CD4-positive, CD25-positive, alpha-beta regulatory T cell (primary cell): ENCODE measurements at regions not wholly inside any gene's neighbourhood (a gene's known extent, or its start where the extent isn't known, plus 50 kb on each side); places are given as distances from the start of the nearest gene placed in this dataset.
"Not testable (repeated sequence)": the region's sequence is repeated elsewhere in the genome, so short reads cannot be mapped to it uniquely, and the experiment has no call there.

Experiments
- ATAC-seq, 2 donors: fragments of 150-1000 bp; cut with Tn5 transposase; one replicate each; pipeline ENCODE4 v1.10.0; 2021; ENCODE audit warnings: low read depth in 2 of 2, moderate number of reproducible peaks in 2 of 2, moderate library complexity in 1 of 2
- DNase-seq, 3 donors: peaks; one replicate each; pipeline versions ENCODE4 v3.0.0 to v3.0.0-alpha.2; 2012 to 2022; ENCODE audit warnings: mixed read lengths in 1 of 3
- H3K27ac ChIP-seq: one replicate; pipeline ENCODE4 v1.7.0; 2013; ENCODE audit warnings: mild to moderate bottlenecking, low read length; ENCODE audit not compliant: insufficient read depth, poor library complexity, severe bottlenecking
- H3K27me3 ChIP-seq: one replicate; pipeline ENCODE4 v1.7.0; 2013; ENCODE audit warnings: low read length; ENCODE audit not compliant: control insufficient read depth, insufficient read depth
- H3K36me3 ChIP-seq: one replicate; pipeline ENCODE4 v1.7.0; 2013; ENCODE audit warnings: mild to moderate bottlenecking, low read length, moderate library complexity; ENCODE audit not compliant: control insufficient read depth, insufficient read depth
- H3K4me1 ChIP-seq: 2 replicates; pipeline ENCODE4 v1.7.0; 2013; ENCODE audit warnings: mild to moderate bottlenecking, low read length; ENCODE audit not compliant: insufficient read depth, control insufficient read depth, poor library complexity, severe bottlenecking
- H3K4me3 ChIP-seq: one replicate; pipeline ENCODE4 v1.7.0; 2013; ENCODE audit warnings: low read depth, mild to moderate bottlenecking, low read length, moderate library complexity
- H3K9me3 ChIP-seq, 2 experiments: 1 replicate in 1 of 2; 2 replicates in 1 of 2; pipeline ENCODE4 v1.7.0; 2013; ENCODE audit warnings: low read length in 2 of 2, mild to moderate bottlenecking in 1 of 2, moderate library complexity in 1 of 2; ENCODE audit not compliant: control insufficient read depth in 2 of 2
- H3K27ac Mint-ChIP-seq, 3 donors: one replicate each; pipeline ENCODE4 v1.8.0; 2020 to 2022; ENCODE audit warnings: mild to moderate bottlenecking in 3 of 3, mixed read lengths in 3 of 3, moderate library complexity in 2 of 3
- H3K27me3 Mint-ChIP-seq: one replicate; pipeline ENCODE4 v1.8.0; 2022; ENCODE audit warnings: mild to moderate bottlenecking, mixed read lengths
- H3K36me3 Mint-ChIP-seq: one replicate; pipeline ENCODE4 v1.8.0; 2020; ENCODE audit warnings: mixed read lengths
- H3K4me1 Mint-ChIP-seq, 4 donors: one replicate each; pipeline ENCODE4 v1.8.0; 2020 to 2022; ENCODE audit warnings: mixed read lengths in 4 of 4, mild to moderate bottlenecking in 1 of 4
- H3K4me3 Mint-ChIP-seq, 4 donors: one replicate each; pipeline ENCODE4 v1.8.0; 2020 to 2022; ENCODE audit warnings: mild to moderate bottlenecking in 4 of 4, mixed read lengths in 4 of 4, moderate library complexity in 3 of 4
- H3K9me3 Mint-ChIP-seq, 7 donors: one replicate each; pipeline ENCODE4 v1.8.0; 2020 to 2022; ENCODE audit warnings: mixed read lengths in 7 of 7, mild to moderate bottlenecking in 3 of 7, moderate library complexity in 2 of 7

DNA sequence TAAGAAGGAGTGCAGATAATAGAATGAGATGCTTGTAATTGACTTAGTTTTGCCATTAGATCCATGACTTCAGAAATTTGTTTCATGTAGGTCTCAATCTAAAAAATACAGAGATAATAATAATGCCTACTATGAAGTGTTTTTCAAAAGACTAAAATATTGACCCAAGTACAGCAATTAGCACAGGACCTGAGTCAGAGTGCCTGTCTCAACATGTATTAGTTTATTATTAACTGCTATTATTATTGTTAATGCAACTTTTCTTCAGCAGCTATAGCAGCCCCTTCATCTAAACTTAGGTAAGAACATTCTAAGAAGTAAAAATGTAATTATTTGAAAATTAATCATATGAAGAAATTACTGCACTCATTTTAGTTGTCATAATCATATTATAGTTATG lies 82.9 kb upstream of the HGF start:
- Histone ChIP-seq H3K4me1 (no peaks in the 10 kb centered on the region), H3K36me3 (no peaks in the 10 kb centered on the region), H3K4me3 (no peak overlapping the region), H3K27ac (no peak overlapping the region), H3K9me3 (peaks cover 0 to 1% of the 10 kb centered on the region in 2 experiments), H3K27me3 (no peaks in the 10 kb centered on the region)
- Mint-ChIP-seq H3K4me3 (no peak overlapping the region), H3K9me3 (peaks cover 0 to 10% (median 4%) of the 10 kb centered on the region in 7 donors), H3K27ac (no peak overlapping the region), H3K27me3 (no peaks in the 10 kb centered on the region), H3K36me3 (no peaks in the 10 kb centered on the region), H3K4me1 (peaks cover 0 to 2% (median 0%) of the 10 kb centered on the region in 4 donors)
- ATAC-seq (no peak), DNase-seq (no peak)

DNA sequence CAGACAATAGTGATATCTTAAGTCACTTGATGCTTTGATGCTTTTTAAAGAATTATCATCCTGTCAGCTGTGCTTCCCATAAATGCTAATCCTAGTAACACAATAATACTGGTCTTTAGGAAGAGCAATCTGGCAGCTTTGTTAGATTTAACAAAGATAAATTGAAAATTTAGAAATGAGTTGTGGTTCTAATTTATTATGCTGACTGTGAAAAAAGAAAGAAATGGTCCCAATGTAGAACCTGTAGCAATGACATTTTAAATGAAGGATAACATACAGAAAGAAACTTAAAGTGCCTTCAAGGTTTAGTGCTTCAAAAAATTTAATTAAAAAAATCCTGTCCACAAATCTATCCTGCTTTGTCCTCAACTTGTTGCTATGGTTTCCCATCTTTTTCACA lies 81.6 kb upstream of the HGF start:
- peaks cover 2 to 13% (median 5%) of the 10 kb centered on the region in 7 donors for H3K9me3 Mint-ChIP-seq
- H3K4me3 ChIP-seq, result no peak overlapping the region
- no peak overlapping the region for H3K4me3 Mint-ChIP-seq
- H3K27ac ChIP-seq, result no peak overlapping the region
- H3K27me3 Mint-ChIP-seq, result no peaks in the 10 kb centered on the region
- peaks cover 0 to 4% (median 0%) of the 10 kb centered on the region in 4 donors for H3K4me1 Mint-ChIP-seq
- H3K4me1 ChIP-seq, result no peaks in the 10 kb centered on the region
- DNase-seq (no peak), ATAC-seq (no peak)
- H3K27ac Mint-ChIP-seq, result no peak overlapping the region
- no peaks in the 10 kb centered on the region for H3K36me3 Mint-ChIP-seq
- no peaks in the 10 kb centered on the region for H3K36me3 ChIP-seq
- no peaks in the 10 kb centered on the region for H3K27me3 ChIP-seq
- peaks cover 0 to 1% of the 10 kb centered on the region in 2 experiments for H3K9me3 ChIP-seq

GRCh38 chr7:81846398-81846797 lies 76.6 kb upstream of the HGF start:
- H3K27me3 ChIP-seq, result no peaks in the 10 kb centered on the region
- Mint-ChIP-seq H3K27me3 (no peaks in the 10 kb centered on the region), H3K4me1 (peaks cover 0 to 4% (median 0%) of the 10 kb centered on the region in 4 donors), H3K4me3 (no peak overlapping the region), H3K27ac (no peak overlapping the region), H3K9me3 (peaks cover 0 to 11% (median 5%) of the 10 kb centered on the region in 7 donors), H3K36me3 (no peaks in the 10 kb centered on the region)
- no peaks in the 10 kb centered on the region for H3K36me3 ChIP-seq
- H3K4me1 ChIP-seq, result no peaks in the 10 kb centered on the region
- ATAC-seq, result peak in 1 of 2 donors; percentile 20
- peaks cover 0 to 4% of the 10 kb centered on the region in 2 experiments for H3K9me3 ChIP-seq
- DNase-seq, result no peak
- no peak overlapping the region for H3K4me3 ChIP-seq
- no peak overlapping the region for H3K27ac ChIP-seq

DNA sequence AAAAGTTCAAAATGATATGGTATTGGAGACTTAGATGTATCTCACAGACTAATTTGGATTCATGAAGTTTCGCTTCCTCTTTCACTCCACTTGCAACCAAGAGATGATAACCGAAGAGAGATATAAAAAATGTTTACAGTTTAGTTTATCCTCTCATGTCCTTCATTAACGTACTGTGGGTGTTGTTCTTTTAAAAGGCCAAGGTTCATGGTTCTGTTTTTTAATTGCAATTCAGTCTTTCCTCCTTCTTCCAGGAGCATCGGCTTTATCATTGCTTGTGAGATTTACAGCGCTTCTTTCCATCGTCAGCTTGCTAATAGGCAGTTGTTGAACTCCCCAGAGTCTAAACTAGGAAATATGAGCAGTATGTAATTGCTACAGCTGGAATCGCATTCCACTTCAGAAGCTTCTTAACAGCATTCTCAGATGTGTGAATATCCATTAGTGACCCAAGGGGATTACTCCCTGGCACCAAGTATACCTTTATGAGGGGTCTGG lies 75.9 kb upstream of the HGF start:
- Histone ChIP-seq H3K4me3 (no peak overlapping the region), H3K27ac (no peak overlapping the region)
- no peak for DNase-seq

DNA sequence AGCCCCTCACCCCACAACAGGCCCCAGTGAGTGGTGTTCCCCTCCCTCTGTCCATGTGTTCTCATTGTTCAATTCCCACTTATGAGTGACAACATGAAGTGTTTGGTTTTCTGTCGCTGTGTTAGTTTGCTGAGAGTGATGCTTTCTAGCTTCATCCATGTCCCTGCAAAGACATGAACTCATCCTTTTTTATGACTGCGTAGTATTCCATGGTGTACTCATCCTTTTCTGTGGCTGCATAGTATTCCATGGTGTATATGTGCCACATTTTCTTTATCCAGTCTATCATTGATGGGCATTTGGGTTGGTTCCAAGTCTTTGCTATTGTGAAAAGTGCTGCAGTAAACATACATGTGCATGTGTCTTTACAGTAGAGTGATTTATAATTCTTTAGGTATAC lies 73.8 kb upstream of the HGF start:
- ATAC-seq, H3K36me3 Mint-ChIP-seq: not testable (repeated sequence)

More for the DNA sequence above, 75.9 kb upstream of the HGF start:
- Histone ChIP-seq H3K9me3 (peaks cover 0 to 4% of the 10 kb centered on the region in 2 experiments), H3K36me3 (no peaks in the 10 kb centered on the region), H3K27me3 (no peaks in the 10 kb centered on the region), H3K4me1 (no peaks in the 10 kb centered on the region)
- no peaks in the 10 kb centered on the region for H3K27me3 Mint-ChIP-seq
- no peak for ATAC-seq
- peaks cover 0 to 4% (median 0%) of the 10 kb centered on the region in 4 donors for H3K4me1 Mint-ChIP-seq
- no peak overlapping the region for H3K27ac Mint-ChIP-seq
- H3K9me3 Mint-ChIP-seq, result peaks cover 4 to 17% (median 6%) of the 10 kb centered on the region in 7 donors
- H3K36me3 Mint-ChIP-seq, result no peaks in the 10 kb centered on the region
- no peak overlapping the region for H3K4me3 Mint-ChIP-seq

DNA sequence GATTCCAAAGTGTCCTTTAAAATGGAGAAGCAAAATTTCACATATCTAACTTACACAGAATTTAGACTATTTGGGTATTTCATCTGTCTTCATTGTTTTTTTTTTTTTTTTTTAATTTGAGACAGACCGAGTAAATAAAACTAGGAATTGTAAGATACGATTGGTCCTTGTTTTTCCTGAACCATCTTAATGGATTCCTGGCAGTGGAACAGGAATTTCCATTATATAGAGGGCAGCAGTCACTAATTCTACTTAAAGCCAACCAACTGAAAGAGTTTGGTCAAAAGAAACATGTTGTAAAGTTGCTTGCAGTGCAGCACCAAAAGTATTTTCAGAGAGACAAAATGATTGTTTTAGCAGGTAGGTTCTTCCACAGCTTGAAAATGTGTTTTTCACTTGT lies 72.5 kb upstream of the HGF start:
- Mint-ChIP-seq H3K27me3 (no peaks in the 10 kb centered on the region), H3K4me3 (no peak overlapping the region), H3K9me3 (peaks cover 0 to 14% (median 10%) of the 10 kb centered on the region in 7 donors), H3K27ac (no peak overlapping the region), H3K36me3 (no peaks in the 10 kb centered on the region), H3K4me1 (no peaks in the 10 kb centered on the region)
- Histone ChIP-seq H3K27ac (no peak overlapping the region), H3K4me1 (no peaks in the 10 kb centered on the region), H3K9me3 (peaks cover 0 to 5% of the 10 kb centered on the region in 2 experiments), H3K4me3 (no peak overlapping the region), H3K27me3 (no peaks in the 10 kb centered on the region), H3K36me3 (no peaks in the 10 kb centered on the region)
- DNase-seq, result no peak
- ATAC-seq, result no peak

More for the DNA sequence above, 73.8 kb upstream of the HGF start:
- H3K27me3 ChIP-seq, H3K36me3 ChIP-seq, H3K27ac ChIP-seq, H3K27ac Mint-ChIP-seq, H3K4me3 ChIP-seq, DNase-seq, H3K4me1 ChIP-seq, H3K4me1 Mint-ChIP-seq, H3K4me3 Mint-ChIP-seq, H3K9me3 ChIP-seq, H3K27me3 Mint-ChIP-seq: not testable (repeated sequence)
- peaks cover 0 to 23% (median 10%) of the 10 kb centered on the region in 7 donors for H3K9me3 Mint-ChIP-seq

- Histone ChIP-seq H3K4me3 (no peak overlapping the region), H3K27ac (no peak overlapping the region), H3K9me3 (peaks cover 0 to 2% of the 10 kb centered on the region in 2 experiments), H3K4me1 (no peaks in the 10 kb centered on the region), H3K36me3 (no peaks in the 10 kb centered on the region), H3K27me3 (no peaks in the 10 kb centered on the region)
- H3K27me3 Mint-ChIP-seq, result no peaks in the 10 kb centered on the region
- no peaks in the 10 kb centered on the region for H3K36me3 Mint-ChIP-seq
- H3K9me3 Mint-ChIP-seq, result peaks cover 0 to 17% (median 9%) of the 10 kb centered on the region in 7 donors
- DNase-seq (no peak), ATAC-seq (no peak)
- no peak overlapping the region for H3K27ac Mint-ChIP-seq
- no peaks in the 10 kb centered on the region for H3K4me1 Mint-ChIP-seq
- H3K4me3 Mint-ChIP-seq, result no peak overlapping the region
Observed at GRCh38 chr7:81839708-81840369, 70.0 kb upstream of the HGF start.

DNA sequence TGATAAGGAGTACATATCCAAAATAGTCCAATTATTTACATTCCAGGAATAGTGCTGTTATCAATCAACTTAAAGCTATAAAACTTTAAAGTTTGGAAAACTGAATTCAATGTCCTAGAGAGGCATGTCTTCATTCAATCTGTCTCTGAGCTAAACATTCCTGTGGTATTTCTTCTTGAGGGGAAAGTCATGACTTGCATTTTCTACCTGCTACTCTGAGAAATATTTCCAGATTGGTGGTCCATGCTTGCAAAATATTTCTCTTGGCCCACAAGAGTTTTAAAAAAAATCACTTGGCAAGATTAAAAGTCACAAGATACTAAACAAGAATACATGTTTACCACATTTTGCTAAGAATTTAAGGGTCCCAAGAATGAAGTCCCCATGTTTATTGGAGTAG lies 63.6 kb upstream of the HGF start:
- H3K27me3 ChIP-seq, result no peaks in the 10 kb centered on the region
- peaks cover 7 to 8% of the 10 kb centered on the region in 2 experiments for H3K9me3 ChIP-seq
- Mint-ChIP-seq H3K4me3 (no peak overlapping the region), H3K4me1 (no peaks in the 10 kb centered on the region), H3K27me3 (no peaks in the 10 kb centered on the region), H3K36me3 (no peaks in the 10 kb centered on the region), H3K27ac (no peak overlapping the region), H3K9me3 (peaks cover 3 to 36% (median 6%) of the 10 kb centered on the region in 7 donors)
- H3K4me1 ChIP-seq, result no peaks in the 10 kb centered on the region
- H3K4me3 ChIP-seq, result no peak overlapping the region
- H3K36me3 ChIP-seq, result no peaks in the 10 kb centered on the region
- H3K27ac ChIP-seq, result no peak overlapping the region
- ATAC-seq, result no peak
- DNase-seq, result no peak
